GM06990 (cell line): ENCODE measurements at regions not wholly inside any gene's neighbourhood (a gene's known extent, or its start where the extent isn't known, plus 50 kb on each side); places are given as distances from the start of the nearest gene placed in this dataset.

Source experiments
- DNase-seq: peaks from one replicate; pipeline ENCODE4 v3.0.0-alpha.2; 2011; ENCODE audit not compliant: insufficient read length; ENCODE audit errors: extremely low read depth
- H3K27me3 ChIP-seq: replicated peaks from 2 replicates; pipeline ENCODE4 v1.6.0; 2011; ENCODE audit warnings: low read length; ENCODE audit not compliant: control insufficient read depth, insufficient read depth
- H3K36me3 ChIP-seq: 2 replicates; pipeline ENCODE4 v1.5.1; 2011; ENCODE audit warnings: low read length; ENCODE audit not compliant: control insufficient read depth, insufficient read depth
- H3K4me3 ChIP-seq: replicated peaks from 2 replicates; pipeline ENCODE4 v1.5.1; 2011; ENCODE audit warnings: low read depth, mild to moderate bottlenecking, control low read depth, low read length
- TF ChIP-seq, protein P1 (sequence below): IDR thresholded peaks from 2 replicates; pipeline ENCODE4 v1.5.1; 2011; ENCODE audit warnings: low read length, control low read depth, mild to moderate bottlenecking, inconsistent platforms; ENCODE audit not compliant: insufficient read depth, poor library complexity, severe bottlenecking

DNA sequence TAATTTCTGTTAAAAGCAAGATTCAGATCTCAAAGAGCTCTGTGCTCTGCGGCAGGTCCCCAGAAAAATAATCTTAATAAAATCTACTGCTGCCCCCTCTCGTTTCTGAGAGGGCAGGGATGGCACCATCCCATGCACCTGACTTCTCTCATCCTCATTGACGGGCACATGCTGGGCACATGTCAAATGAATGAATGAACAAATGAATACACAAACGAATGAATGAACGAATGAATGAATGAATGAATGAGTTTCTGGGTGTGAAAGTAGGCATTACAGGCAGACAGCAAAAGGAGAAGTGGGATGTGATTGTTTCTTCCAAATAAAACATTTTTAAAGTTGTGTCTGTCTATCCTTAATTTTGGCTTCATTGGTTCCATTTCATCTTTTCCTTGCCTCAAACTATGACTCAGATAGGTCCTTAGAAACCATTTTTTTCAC is 398.1 kb upstream of the PRKCQ start:
- H3K36me3 ChIP-seq = no peaks in the 10 kb centered on the region
- no peak for DNase-seq
- no peak overlapping the region for H3K4me3 ChIP-seq
- TF ChIP-seq, protein P1, sequence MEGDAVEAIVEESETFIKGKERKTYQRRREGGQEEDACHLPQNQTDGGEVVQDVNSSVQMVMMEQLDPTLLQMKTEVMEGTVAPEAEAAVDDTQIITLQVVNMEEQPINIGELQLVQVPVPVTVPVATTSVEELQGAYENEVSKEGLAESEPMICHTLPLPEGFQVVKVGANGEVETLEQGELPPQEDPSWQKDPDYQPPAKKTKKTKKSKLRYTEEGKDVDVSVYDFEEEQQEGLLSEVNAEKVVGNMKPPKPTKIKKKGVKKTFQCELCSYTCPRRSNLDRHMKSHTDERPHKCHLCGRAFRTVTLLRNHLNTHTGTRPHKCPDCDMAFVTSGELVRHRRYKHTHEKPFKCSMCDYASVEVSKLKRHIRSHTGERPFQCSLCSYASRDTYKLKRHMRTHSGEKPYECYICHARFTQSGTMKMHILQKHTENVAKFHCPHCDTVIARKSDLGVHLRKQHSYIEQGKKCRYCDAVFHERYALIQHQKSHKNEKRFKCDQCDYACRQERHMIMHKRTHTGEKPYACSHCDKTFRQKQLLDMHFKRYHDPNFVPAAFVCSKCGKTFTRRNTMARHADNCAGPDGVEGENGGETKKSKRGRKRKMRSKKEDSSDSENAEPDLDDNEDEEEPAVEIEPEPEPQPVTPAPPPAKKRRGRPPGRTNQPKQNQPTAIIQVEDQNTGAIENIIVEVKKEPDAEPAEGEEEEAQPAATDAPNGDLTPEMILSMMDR = peak; percentile 26
- no peaks in the 10 kb centered on the region for H3K27me3 ChIP-seq

GRCh38 chr10:6977398-6978186 is 397.5 kb upstream of the PRKCQ start:
- no peak overlapping the region for H3K4me3 ChIP-seq
- TF ChIP-seq, protein P1 = no peak
- no peaks in the 10 kb centered on the region for H3K27me3 ChIP-seq
- DNase-seq = no peak
- no peaks in the 10 kb centered on the region for H3K36me3 ChIP-seq

DNA sequence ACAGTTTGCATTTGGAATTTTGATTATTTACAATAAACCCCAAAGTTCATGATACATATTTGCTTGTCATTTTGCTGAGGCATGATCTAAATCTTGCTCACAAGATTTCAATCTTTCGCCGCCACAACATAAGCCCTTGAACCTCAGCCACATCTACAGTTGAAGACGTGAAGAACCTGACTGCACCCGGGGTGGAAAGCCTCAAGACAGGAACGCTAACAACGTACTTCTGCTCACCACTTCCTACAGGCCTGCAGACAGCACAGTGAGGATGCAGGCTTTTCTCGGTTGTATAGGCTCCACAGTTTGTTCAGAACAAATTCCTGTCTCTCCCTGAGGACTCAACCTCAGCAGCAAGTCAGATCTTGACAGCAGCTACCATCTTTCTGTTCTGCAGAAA is 393.8 kb upstream of the PRKCQ start:
- DNase-seq = no peak
- Histone ChIP-seq H3K27me3 (no peaks in the 10 kb centered on the region), H3K4me3 (no peak overlapping the region), H3K36me3 (no peaks in the 10 kb centered on the region)
- TF ChIP-seq, protein P1 = no peak

- no peaks in the 10 kb centered on the region for H3K27me3 ChIP-seq
- TF ChIP-seq, protein P1 = no peak
These were observed 392.1 kb upstream of the PRKCQ start for GRCh38 chr10:6972226-6972625.

DNA sequence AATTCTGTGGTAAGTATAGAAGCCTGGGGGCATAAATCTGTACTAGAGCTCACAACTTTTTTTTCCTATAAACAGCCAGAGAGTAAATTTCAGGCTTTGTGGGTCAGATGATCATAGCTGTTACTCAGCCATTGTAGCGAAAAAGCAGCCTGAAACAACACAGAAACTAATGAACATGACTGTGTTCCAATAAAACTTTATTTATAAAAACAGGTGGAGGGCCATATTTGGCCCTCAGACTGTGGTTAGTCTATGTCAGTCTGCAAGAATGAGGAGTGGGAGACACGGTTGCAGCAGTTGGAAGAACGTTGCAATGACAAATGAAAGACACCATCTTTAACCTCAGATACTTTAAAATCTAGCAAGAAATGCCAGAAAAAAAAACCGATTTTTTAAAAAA is 389.6 kb upstream of the PRKCQ start:
- H3K4me3 ChIP-seq = no peak overlapping the region
- TF ChIP-seq, protein P1 = no peak
- no peaks in the 10 kb centered on the region for H3K36me3 ChIP-seq
- no peak for DNase-seq
- H3K27me3 ChIP-seq = no peaks in the 10 kb centered on the region; the same call in 1 of the 2 replicates

More at GRCh38 chr10:6972226-6972625, 392.1 kb upstream of the PRKCQ start:
- H3K4me3 ChIP-seq = no peak overlapping the region
- no peaks in the 10 kb centered on the region for H3K36me3 ChIP-seq
- no peak for DNase-seq
